Natural killer cell (primary cell): ENCODE measurements at regions not wholly inside any gene's neighbourhood (a gene's known extent, or its start where the extent isn't known, plus 50 kb on each side); places are given as distances from the start of the nearest gene placed in this dataset.
A peak's percentile ranks its signal among the peaks of the same experiment; 100 is the strongest.

Experiments used
- ATAC-seq, 3 donors: fragments of 150-1000 bp in 2 of 3; fragments of 200-7000 bp in 1 of 3; cut with Tn5 transposase; 1 replicate in 1 of 3; 2 replicates in 2 of 3; pipeline ENCODE4 v1.10.0; 2021; ENCODE audit warnings: mild to moderate bottlenecking in 2 of 3, moderate library complexity in 2 of 3
- DNase-seq, 2 donors: peaks; one replicate each; pipeline versions ENCODE4 v3.0.0 to v3.0.0-alpha.2; 2013 to 2021; ENCODE audit warnings: mixed read lengths in 1 of 2
- H3K27ac ChIP-seq: one replicate; pipeline ENCODE4 v1.5.1; 2013; ENCODE audit warnings: mild to moderate bottlenecking, low read length
- H3K27me3 ChIP-seq: one replicate; pipeline ENCODE4 v1.6.1; 2013; ENCODE audit warnings: low read length; ENCODE audit not compliant: control insufficient read depth, insufficient read depth
- H3K36me3 ChIP-seq: one replicate; pipeline ENCODE4 v1.6.1; 2013; ENCODE audit warnings: low read length; ENCODE audit not compliant: control insufficient read depth, insufficient read depth
- H3K4me1 ChIP-seq: one replicate; pipeline ENCODE4 v1.6.1; 2013; ENCODE audit warnings: low read length; ENCODE audit not compliant: control insufficient read depth, insufficient read depth
- H3K4me3 ChIP-seq: one replicate; pipeline ENCODE4 v1.5.1; 2013; ENCODE audit warnings: low read length
- H3K9me3 ChIP-seq: one replicate; pipeline ENCODE4 v1.6.1; 2013; ENCODE audit warnings: low read length; ENCODE audit not compliant: control insufficient read depth, insufficient read depth
- H3K27ac Mint-ChIP-seq, 2 donors: one replicate each; pipeline ENCODE4 v1.8.0; 2022; ENCODE audit warnings: mild to moderate bottlenecking in 2 of 2, mixed read lengths in 2 of 2, moderate library complexity in 1 of 2
- H3K27me3 Mint-ChIP-seq, 2 donors: one replicate each; pipeline ENCODE4 v1.8.0; 2022; ENCODE audit warnings: low read depth in 2 of 2, mixed read lengths in 2 of 2
- H3K36me3 Mint-ChIP-seq: one replicate; pipeline ENCODE4 v1.8.0; 2022; ENCODE audit warnings: mixed read lengths
- H3K4me1 Mint-ChIP-seq, 2 donors: one replicate each; pipeline ENCODE4 v1.8.0; 2022; ENCODE audit warnings: mixed read lengths in 2 of 2
- H3K4me3 Mint-ChIP-seq: one replicate; pipeline ENCODE4 v1.8.0; 2022; ENCODE audit warnings: mild to moderate bottlenecking, moderate library complexity, mixed read lengths
- H3K9me3 Mint-ChIP-seq, 2 donors: one replicate each; pipeline ENCODE4 v1.8.0; 2022; ENCODE audit warnings: mixed read lengths in 2 of 2
- CTCF ChIP-seq: fragments of 200-600 bp; IDR thresholded peaks from one replicate; pipeline ENCODE4 v1.8.0; 2022; ENCODE audit warnings: antibody characterized with exemption
- WGBS: methylation state at CpG from one replicate; pipeline ENCODE4 v1.1.7; 2013; ENCODE audit warnings: missing lambda C conversion rate; ENCODE audit not compliant: insufficient coverage; 5-methylcytosine and 5-hydroxymethylcytosine counted together
- intact Hi-C: fragments of 100-400 bp; cut with micrococcal nuclease; formaldehyde crosslinking; loops from one replicate; pipeline ENCODE4 v1.14.2; 2022

DNA sequence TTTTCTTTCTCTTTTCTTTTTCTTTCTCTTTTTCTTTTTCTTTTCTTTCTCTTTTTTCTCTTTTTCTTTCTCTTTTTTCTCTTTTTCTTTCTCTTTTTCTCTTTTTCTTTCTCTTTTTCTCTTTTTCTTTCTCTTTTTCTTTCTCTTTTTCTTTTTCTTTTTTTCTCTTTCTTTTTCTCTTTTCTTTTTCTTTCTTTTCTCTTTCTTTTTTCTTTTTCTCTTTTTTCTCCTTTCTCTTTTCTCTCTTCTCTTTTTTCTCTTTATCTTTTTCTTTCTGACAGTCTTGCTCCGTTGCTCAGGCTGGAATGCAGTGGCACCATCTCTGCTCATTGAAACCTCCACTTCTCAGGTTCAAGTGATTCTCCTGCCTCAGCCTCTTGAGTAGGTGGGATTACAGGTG is 335.7 kb downstream of the SQOR start:
- no peak for ATAC-seq
- no peaks in the 10 kb centered on the region for H3K9me3 ChIP-seq
- Mint-ChIP-seq H3K36me3 (no peaks in the 10 kb centered on the region), H3K9me3 (peaks cover 6% of the 10 kb centered on the region in 2 donors), H3K27me3 (no peaks in the 10 kb centered on the region), H3K4me1 (no peaks in the 10 kb centered on the region), H3K4me3 (no peak overlapping the region), H3K27ac (no peak overlapping the region)
- DNase-seq, result no peak
- peak; percentile 24 for TF ChIP-seq CTCF
- H3K36me3 ChIP-seq, result no peaks in the 10 kb centered on the region
- 64% methylated on average over 1 of the region's 1 CpG for WGBS
- no peaks in the 10 kb centered on the region for H3K27me3 ChIP-seq
- no peak overlapping the region for H3K4me3 ChIP-seq
- no peak overlapping the region for H3K27ac ChIP-seq
- intact Hi-C loops, result no loop called here
- H3K4me1 ChIP-seq, result no peaks in the 10 kb centered on the region

DNA sequence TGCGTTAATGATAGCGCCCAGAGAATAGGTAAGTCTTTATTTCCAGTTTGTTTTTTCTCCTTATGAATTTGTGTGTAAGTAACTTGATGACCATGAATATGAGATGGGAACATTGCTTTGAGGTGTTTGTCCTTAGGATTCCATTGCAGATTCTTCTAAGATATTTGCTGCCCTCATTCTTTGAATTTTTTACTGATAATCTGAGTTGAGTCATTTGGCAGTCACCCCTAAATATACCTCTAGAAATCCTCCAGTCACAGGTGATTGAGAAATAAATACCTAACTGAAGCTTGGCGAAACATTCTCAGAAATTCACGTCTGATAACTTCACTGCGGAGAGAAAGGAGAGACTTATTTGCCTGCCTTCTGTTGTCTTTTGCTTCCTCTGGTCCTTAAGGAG is 345.5 kb downstream of the SQOR start:
- H3K27me3 Mint-ChIP-seq, result no peaks in the 10 kb centered on the region
- no peaks in the 10 kb centered on the region for H3K4me1 Mint-ChIP-seq
- 81% methylated on average over 5 of the region's 5 CpGs for WGBS
- no peaks in the 10 kb centered on the region for H3K36me3 ChIP-seq
- H3K9me3 Mint-ChIP-seq, result peaks cover 4 to 7% of the 10 kb centered on the region in 2 donors
- H3K4me3 Mint-ChIP-seq, result no peak overlapping the region
- no peak for TF ChIP-seq CTCF
- no peaks in the 10 kb centered on the region for H3K4me1 ChIP-seq
- H3K4me3 ChIP-seq, result no peak overlapping the region
- ATAC-seq (no peak), DNase-seq (no peak)
- no peaks in the 10 kb centered on the region for H3K36me3 Mint-ChIP-seq
- no peaks in the 10 kb centered on the region for H3K27me3 ChIP-seq
- H3K27ac ChIP-seq, result no peak overlapping the region
- intact Hi-C loops, result no loop called here
- no peak overlapping the region for H3K27ac Mint-ChIP-seq
- no peaks in the 10 kb centered on the region for H3K9me3 ChIP-seq

GRCh38 chr15:45981625-45982024 is 346.8 kb downstream of the SQOR start:
- Mint-ChIP-seq H3K9me3 (peaks cover 4 to 12% of the 10 kb centered on the region in 2 donors), H3K36me3 (no peaks in the 10 kb centered on the region), H3K27ac (no peak overlapping the region), H3K4me3 (no peak overlapping the region), H3K27me3 (no peaks in the 10 kb centered on the region), H3K4me1 (no peaks in the 10 kb centered on the region)
- no peak for TF ChIP-seq CTCF
- Histone ChIP-seq H3K9me3 (no peaks in the 10 kb centered on the region), H3K4me3 (no peak overlapping the region), H3K27me3 (no peaks in the 10 kb centered on the region), H3K36me3 (no peaks in the 10 kb centered on the region), H3K4me1 (no peaks in the 10 kb centered on the region), H3K27ac (no peak overlapping the region)
- intact Hi-C loops, result no loop called here
- 50% methylated on average over 1 of the region's 1 CpG for whole genome bisulfite sequencing
- DNase-seq (no peak), ATAC-seq (no peak)

GRCh38 chr15:45991863-45992262 is 357.0 kb downstream of the SQOR start:
- no peak for DNase-seq

More at GRCh38 chr15:45991863-45992262, 357.0 kb downstream of the SQOR start:
- Histone ChIP-seq H3K36me3 (no peaks in the 10 kb centered on the region), H3K4me1 (no peaks in the 10 kb centered on the region), H3K27ac (no peak overlapping the region), H3K27me3 (no peaks in the 10 kb centered on the region), H3K4me3 (no peak overlapping the region), H3K9me3 (no peaks in the 10 kb centered on the region)
- Mint-ChIP-seq H3K4me1 (no peaks in the 10 kb centered on the region), H3K36me3 (no peaks in the 10 kb centered on the region), H3K27ac (no peak overlapping the region), H3K9me3 (peaks cover 10 to 13% of the 10 kb centered on the region in 2 donors), H3K27me3 (no peaks in the 10 kb centered on the region), H3K4me3 (no peak overlapping the region)
- intact Hi-C loops, result no loop called here
- 67% methylated on average over 2 of the region's 3 CpGs for WGBS
- no peak for TF ChIP-seq CTCF
- ATAC-seq, result no peak
